ENCODE measurements at regions not wholly inside any gene's neighbourhood (a gene's known extent, or its start where the extent isn't known, plus 50 kb on each side); places are given as distances from the start of the nearest gene placed in this dataset.

DNA sequence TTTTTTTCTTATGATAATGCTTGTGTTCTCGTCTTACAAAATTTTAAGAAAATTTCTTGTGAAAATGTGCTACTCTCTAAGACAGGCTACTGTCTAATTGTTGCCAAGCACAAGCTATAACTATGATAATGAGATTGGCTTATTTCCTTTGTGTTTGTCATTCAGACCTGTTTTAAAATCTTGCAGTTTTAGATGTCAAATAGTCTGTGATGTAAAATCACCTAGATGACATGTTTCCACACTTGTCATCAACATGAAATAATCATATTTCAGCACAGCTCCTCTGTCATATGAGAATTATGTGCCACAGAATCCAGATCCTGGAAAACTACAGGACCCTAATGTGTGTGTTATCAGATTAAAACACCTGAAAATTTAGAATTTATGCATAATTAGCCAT, 539.7 kb downstream of the USP25 start:
- Histone ChIP-seq H3K4me3 (no peak overlapping the region), H3K79me2 (replicated peaks; ENCODE audit: insufficient read depth) (no peaks in the 10 kb centered on the region), H3F3A (replicated peaks; ENCODE audit: low read depth) (no peaks in the 10 kb centered on the region), H3K36me3 (ENCODE audit: insufficient read depth) (no peaks in the 10 kb centered on the region), H3K27ac (ENCODE audit: low read depth) (no peak overlapping the region), H3K27me3 (ENCODE audit: insufficient read depth) (no peaks in the 10 kb centered on the region), H3K4me1 (ENCODE audit: insufficient read depth) (no peaks in the 10 kb centered on the region), H3K4me2 (no peak overlapping the region), H3K9me2 (ENCODE audit: insufficient read depth) (no peaks in the 10 kb centered on the region), H2AFZ (no peak overlapping the region), H4K20me1 (replicated peaks; ENCODE audit: insufficient read depth) (no peaks in the 10 kb centered on the region)
- Mint-ChIP-seq H3K27me3 (ENCODE audit: insufficient read depth, low read depth, poor library complexity) (no peaks in the 10 kb centered on the region), H3K27ac (no peak overlapping the region), H3K4me1 (no peaks in the 10 kb centered on the region), H3K9me3 (no peaks in the 10 kb centered on the region), H3K36me3 (ENCODE audit: low read depth) (no peaks in the 10 kb centered on the region), H3K4me3 (no peak overlapping the region)
- DNase-seq (ENCODE audit: low spot score): no peak
- TF ChIP-seq, protein P1, sequence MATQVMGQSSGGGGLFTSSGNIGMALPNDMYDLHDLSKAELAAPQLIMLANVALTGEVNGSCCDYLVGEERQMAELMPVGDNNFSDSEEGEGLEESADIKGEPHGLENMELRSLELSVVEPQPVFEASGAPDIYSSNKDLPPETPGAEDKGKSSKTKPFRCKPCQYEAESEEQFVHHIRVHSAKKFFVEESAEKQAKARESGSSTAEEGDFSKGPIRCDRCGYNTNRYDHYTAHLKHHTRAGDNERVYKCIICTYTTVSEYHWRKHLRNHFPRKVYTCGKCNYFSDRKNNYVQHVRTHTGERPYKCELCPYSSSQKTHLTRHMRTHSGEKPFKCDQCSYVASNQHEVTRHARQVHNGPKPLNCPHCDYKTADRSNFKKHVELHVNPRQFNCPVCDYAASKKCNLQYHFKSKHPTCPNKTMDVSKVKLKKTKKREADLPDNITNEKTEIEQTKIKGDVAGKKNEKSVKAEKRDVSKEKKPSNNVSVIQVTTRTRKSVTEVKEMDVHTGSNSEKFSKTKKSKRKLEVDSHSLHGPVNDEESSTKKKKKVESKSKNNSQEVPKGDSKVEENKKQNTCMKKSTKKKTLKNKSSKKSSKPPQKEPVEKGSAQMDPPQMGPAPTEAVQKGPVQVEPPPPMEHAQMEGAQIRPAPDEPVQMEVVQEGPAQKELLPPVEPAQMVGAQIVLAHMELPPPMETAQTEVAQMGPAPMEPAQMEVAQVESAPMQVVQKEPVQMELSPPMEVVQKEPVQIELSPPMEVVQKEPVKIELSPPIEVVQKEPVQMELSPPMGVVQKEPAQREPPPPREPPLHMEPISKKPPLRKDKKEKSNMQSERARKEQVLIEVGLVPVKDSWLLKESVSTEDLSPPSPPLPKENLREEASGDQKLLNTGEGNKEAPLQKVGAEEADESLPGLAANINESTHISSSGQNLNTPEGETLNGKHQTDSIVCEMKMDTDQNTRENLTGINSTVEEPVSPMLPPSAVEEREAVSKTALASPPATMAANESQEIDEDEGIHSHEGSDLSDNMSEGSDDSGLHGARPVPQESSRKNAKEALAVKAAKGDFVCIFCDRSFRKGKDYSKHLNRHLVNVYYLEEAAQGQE (IDR thresholded peaks at IDR 0.05; ENCODE audit: unreplicated experiment): no peak
- TF ChIP-seq POLR2AphosphoS5 (IDR thresholded peaks at IDR 0.05; ENCODE audit: low read depth): no peak
- ATAC-seq: no peak

DNA sequence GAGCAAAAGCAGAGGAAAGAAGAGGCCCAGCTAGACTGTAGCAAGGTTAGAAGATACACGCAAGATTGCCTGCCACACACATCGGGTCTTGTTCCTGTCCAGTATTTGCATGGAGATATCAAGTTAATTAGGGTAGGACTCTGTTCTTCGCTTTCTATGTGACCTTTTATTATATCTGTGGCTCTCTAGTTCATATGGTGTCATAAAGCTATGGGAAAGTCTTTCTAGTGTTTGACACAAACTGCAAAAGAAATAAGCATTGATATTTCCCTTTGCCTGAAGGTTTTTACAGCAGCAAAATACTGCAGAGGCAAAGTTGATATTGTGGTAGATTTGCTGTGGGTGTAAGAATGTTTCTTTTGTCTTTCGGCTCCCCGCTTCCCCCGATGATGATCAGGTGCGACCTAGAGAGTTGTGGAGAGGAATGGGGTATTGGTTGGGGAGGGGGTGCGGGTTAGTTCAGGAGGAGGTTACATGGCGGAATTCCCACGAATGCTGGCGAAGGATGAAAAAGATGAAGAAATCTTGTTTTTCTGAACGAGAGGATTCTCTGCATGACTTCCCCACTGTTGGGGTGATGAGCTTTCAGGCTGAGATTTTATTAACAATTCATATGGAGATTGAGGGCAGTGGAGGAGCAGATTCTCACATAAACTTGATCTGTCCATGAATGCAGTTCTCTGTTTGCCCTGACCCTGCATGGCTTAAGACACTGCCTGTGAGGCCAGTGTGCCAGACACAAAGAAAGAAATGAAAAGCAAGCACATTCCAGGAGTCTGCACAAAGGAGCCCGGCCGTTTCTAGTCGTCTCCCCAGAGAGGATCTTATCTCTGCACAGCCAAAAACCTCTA, 550.2 kb downstream of the USP25 start:
- Histone ChIP-seq H3K9me2 (ENCODE audit: insufficient read depth) (no peaks in the 10 kb centered on the region), H3K79me2 (replicated peaks; ENCODE audit: insufficient read depth) (no peaks in the 10 kb centered on the region), H3K27ac (ENCODE audit: low read depth) (peak overlapping the region; percentile 72), H3F3A (replicated peaks; ENCODE audit: low read depth) (no peaks in the 10 kb centered on the region), H2AFZ (peak overlapping the region; percentile 39; the same call in 1 of the 2 replicates), H3K4me1 (ENCODE audit: insufficient read depth) (peaks cover 38% of the 10 kb centered on the region), H3K27me3 (ENCODE audit: insufficient read depth) (no peaks in the 10 kb centered on the region), H4K20me1 (replicated peaks; ENCODE audit: insufficient read depth) (no peaks in the 10 kb centered on the region), H3K36me3 (ENCODE audit: insufficient read depth) (no peaks in the 10 kb centered on the region), H3K4me3 (peak overlapping the region; percentile 29; the same call in 1 of the 2 replicates), H3K4me2 (peak overlapping the region; percentile 67)
- H3K36me3 Mint-ChIP-seq (ENCODE audit: low read depth): no peaks in the 10 kb centered on the region
- peaks cover 3% of the 10 kb centered on the region for H3K27me3 Mint-ChIP-seq (ENCODE audit: insufficient read depth, low read depth, poor library complexity)
- peaks cover 35% of the 10 kb centered on the region for H3K4me1 Mint-ChIP-seq
- H3K9me3 Mint-ChIP-seq: no peaks in the 10 kb centered on the region
- ATAC-seq: peak; percentile 92
- DNase-seq (ENCODE audit: low spot score): peak; percentile 62
- peak overlapping the region; percentile 90 for H3K27ac Mint-ChIP-seq
- H3K4me3 Mint-ChIP-seq: peak overlapping the region; percentile 56
- TF ChIP-seq NANOG (IDR thresholded peaks at IDR 0.05; ENCODE audit: borderline replicate concordance): no peak
- TF ChIP-seq, protein P1 (IDR thresholded peaks at IDR 0.05; ENCODE audit: unreplicated experiment): no peak
- TF ChIP-seq, protein P2, sequence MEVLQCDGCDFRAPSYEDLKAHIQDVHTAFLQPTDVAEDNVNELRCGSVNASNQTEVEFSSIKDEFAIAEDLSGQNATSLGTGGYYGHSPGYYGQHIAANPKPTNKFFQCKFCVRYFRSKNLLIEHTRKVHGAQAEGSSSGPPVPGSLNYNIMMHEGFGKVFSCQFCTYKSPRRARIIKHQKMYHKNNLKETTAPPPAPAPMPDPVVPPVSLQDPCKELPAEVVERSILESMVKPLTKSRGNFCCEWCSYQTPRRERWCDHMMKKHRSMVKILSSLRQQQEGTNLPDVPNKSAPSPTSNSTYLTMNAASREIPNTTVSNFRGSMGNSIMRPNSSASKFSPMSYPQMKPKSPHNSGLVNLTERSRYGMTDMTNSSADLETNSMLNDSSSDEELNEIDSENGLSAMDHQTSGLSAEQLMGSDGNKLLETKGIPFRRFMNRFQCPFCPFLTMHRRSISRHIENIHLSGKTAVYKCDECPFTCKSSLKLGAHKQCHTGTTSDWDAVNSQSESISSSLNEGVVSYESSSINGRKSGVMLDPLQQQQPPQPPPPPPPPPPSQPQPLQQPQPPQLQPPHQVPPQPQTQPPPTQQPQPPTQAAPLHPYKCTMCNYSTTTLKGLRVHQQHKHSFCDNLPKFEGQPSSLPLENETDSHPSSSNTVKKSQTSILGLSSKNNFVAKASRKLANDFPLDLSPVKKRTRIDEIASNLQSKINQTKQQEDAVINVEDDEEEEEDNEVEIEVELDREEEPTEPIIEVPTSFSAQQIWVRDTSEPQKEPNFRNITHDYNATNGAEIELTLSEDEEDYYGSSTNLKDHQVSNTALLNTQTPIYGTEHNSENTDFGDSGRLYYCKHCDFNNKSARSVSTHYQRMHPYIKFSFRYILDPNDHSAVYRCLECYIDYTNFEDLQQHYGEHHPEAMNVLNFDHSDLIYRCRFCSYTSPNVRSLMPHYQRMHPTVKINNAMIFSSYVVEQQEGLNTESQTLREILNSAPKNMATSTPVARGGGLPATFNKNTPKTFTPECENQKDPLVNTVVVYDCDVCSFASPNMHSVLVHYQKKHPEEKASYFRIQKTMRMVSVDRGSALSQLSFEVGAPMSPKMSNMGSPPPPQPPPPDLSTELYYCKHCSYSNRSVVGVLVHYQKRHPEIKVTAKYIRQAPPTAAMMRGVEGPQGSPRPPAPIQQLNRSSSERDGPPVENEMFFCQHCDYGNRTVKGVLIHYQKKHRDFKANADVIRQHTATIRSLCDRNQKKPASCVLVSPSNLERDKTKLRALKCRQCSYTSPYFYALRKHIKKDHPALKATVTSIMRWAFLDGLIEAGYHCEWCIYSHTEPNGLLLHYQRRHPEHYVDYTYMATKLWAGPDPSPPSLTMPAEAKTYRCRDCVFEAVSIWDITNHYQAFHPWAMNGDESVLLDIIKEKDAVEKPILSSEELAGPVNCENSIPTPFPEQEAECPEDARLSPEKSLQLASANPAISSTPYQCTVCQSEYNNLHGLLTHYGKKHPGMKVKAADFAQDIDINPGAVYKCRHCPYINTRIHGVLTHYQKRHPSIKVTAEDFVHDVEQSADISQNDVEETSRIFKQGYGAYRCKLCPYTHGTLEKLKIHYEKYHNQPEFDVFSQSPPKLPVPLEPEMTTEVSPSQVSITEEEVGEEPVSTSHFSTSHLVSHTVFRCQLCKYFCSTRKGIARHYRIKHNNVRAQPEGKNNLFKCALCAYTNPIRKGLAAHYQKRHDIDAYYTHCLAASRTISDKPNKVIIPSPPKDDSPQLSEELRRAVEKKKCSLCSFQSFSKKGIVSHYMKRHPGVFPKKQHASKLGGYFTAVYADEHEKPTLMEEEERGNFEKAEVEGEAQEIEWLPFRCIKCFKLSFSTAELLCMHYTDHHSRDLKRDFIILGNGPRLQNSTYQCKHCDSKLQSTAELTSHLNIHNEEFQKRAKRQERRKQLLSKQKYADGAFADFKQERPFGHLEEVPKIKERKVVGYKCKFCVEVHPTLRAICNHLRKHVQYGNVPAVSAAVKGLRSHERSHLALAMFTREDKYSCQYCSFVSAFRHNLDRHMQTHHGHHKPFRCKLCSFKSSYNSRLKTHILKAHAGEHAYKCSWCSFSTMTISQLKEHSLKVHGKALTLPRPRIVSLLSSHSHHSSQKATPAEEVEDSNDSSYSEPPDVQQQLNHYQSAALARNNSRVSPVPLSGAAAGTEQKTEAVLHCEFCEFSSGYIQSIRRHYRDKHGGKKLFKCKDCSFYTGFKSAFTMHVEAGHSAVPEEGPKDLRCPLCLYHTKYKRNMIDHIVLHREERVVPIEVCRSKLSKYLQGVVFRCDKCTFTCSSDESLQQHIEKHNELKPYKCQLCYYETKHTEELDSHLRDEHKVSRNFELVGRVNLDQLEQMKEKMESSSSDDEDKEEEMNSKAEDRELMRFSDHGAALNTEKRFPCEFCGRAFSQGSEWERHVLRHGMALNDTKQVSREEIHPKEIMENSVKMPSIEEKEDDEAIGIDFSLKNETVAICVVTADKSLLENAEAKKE (CRISPR knock-in tag; IDR thresholded peaks at IDR 0.05): no peak
- TF ChIP-seq JUNB (IDR thresholded peaks at IDR 0.05; ENCODE audit: unreplicated experiment): no peak

Measured in GM23338 (cell line).